Upper lobe of left lung (tissue), 4 donors: ENCODE measurements at regions not wholly inside any gene's neighbourhood (a gene's known extent, or its start where the extent isn't known, plus 50 kb on each side); places are given as distances from the start of the nearest gene placed in this dataset.

Experiments
- CTCF ChIP-seq, 6 experiments: fragments of 450-650 bp in 4 of 6; fragments of 200-600 bp in 2 of 6; sonication (generic) in 2 of 6; IDR thresholded peaks; one replicate each; pipeline ENCODE4 v1.5.1; 2016 to 2019; ENCODE audit warnings: antibody characterized with exemption in 6 of 6
- EP300 ChIP-seq, 4 donors: sonication (generic); formaldehyde crosslinking; IDR thresholded peaks; one replicate each; pipeline ENCODE4 v1.5.1; 2017; ENCODE audit warnings: antibody characterized with exemption in 4 of 4, control low read depth in 2 of 4
- POLR2A ChIP-seq, 4 donors: fragments of 450-650 bp; IDR thresholded peaks; one replicate each; pipeline ENCODE4 v1.5.1; 2016 to 2017; ENCODE audit warnings: antibody characterized with exemption in 4 of 4, mild to moderate bottlenecking in 2 of 4
- POLR2AphosphoS5 ChIP-seq, 2 donors: sonication (generic); formaldehyde crosslinking; IDR thresholded peaks; one replicate each; pipeline ENCODE4 v1.5.1; 2017; ENCODE audit warnings: antibody characterized with exemption in 2 of 2

DNA sequence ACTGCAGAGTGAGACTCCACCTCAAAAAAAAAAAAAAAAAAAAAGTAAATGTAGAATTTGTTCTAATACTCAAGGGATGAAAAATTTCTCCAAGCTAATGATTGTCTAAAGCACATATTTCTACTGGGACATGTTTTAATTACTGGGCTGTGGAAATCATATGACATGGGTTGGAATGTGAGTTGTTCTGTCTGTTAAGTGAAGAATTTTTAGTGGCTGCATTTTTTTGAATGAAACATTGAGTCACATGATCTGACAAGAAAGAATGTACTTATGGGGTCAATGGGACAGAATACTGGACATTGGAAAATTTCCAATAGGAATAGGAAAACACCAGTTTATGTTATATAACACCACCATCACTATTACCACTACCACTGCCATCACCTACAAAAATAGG is 123.8 kb upstream of the IVNS1ABP start:
- no peak for TF ChIP-seq CTCF (IDR thresholded peaks at IDR 0.05)
- TF ChIP-seq POLR2A (IDR thresholded peaks at IDR 0.05), result no peak
- no peak for TF ChIP-seq EP300 (IDR thresholded peaks at IDR 0.05)
- no peak for TF ChIP-seq POLR2AphosphoS5 (IDR thresholded peaks at IDR 0.05)
